RPMI8226 (cell line): ENCODE measurements at regions not wholly inside any gene's neighbourhood (a gene's known extent, or its start where the extent isn't known, plus 50 kb on each side); places are given as distances from the start of the nearest gene placed in this dataset.
A peak's percentile ranks its signal among the peaks of the same experiment; 100 is the strongest.
"Not testable (repeated sequence)": the region's sequence is repeated elsewhere in the genome, so short reads cannot be mapped to it uniquely, and the experiment has no call there.

Experiments used
- DNase-seq: peaks from one replicate; pipeline ENCODE4 v3.0.0-alpha.2; 2015

GRCh38 chr4:126604268-126604867, 1028.4 kb upstream of the INTU start:
- peak; percentile 8 for DNase-seq

DNA sequence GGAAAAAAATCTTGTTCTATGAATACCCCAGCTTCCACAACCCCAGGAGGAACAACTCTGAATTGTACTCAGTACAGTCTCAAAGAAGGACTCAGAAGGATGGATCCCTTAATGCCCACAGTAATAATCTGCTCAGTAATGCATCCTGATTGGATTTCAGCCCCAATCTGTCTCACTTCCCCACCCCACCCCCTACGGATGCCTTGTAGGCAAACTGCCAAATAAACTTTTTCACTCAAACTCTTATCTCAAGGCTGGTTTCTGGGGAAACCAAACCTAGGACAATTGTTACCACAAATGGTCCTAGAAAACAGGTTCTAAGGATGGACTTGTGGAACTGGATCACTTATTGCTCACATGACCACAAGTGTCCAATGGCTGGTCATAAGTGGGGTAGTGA, 1021.8 kb upstream of the INTU start:
- no peak for DNase-seq

GRCh38 chr4:126611900-126612299, 1020.9 kb upstream of the INTU start:
- no peak for DNase-seq

GRCh38 chr4:126614356-126614855, 1018.4 kb upstream of the INTU start:
- DNase-seq: no peak

GRCh38 chr4:126616795-126617194, 1016.0 kb upstream of the INTU start:
- no peak for DNase-seq

- DNase-seq: no peak
Measured at GRCh38 chr4:126627255-126627654, 1005.5 kb upstream of the INTU start.

GRCh38 chr4:126628933-126629332, 1003.8 kb upstream of the INTU start:
- no peak for DNase-seq

DNA sequence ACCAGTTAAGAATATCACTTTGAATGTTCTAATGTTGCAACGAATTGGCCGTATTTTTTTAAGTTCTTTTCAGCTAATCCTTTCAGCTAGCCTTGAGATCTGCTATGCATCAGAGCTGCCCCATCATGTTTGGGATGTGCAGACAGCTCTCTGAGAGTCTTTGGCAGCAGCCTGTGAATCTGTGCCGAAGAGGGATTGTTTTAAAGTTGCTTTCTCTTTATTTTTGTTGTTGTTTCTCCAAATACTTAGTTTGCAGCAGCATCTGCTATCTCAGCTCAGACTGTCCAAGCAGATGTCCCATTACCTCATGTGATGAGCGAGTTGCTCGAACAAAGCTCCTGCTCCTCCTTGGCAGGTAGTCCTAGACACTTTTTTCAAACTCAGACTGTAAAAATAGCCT, 1002.5 kb upstream of the INTU start:
- no peak for DNase-seq

- DNase-seq: no peak
Measured at GRCh38 chr4:126633306-126633705, 999.5 kb upstream of the INTU start.

- DNase-seq: no peak
Measured at GRCh38 chr4:126637706-126638105, 995.1 kb upstream of the INTU start.

DNA sequence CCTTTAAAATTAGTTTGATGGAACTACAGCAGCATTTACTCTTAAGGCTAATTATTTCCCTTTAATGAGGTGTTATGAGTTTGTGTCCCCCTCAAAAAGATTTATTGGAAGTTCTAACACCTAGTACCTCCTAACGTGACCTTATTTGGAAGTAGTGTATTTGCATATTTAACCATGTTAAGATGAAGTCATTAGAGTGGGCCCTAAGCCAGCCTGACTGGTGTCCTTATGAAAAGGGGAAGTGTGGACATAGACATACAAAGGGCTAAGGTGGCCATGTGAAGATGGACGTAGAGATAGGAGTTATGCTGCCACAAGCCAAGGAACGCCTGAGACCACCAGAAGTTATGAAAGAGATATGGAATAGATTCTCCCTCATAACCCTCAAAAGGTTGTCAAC, 985.4 kb upstream of the INTU start:
- DNase-seq: no peak

DNA sequence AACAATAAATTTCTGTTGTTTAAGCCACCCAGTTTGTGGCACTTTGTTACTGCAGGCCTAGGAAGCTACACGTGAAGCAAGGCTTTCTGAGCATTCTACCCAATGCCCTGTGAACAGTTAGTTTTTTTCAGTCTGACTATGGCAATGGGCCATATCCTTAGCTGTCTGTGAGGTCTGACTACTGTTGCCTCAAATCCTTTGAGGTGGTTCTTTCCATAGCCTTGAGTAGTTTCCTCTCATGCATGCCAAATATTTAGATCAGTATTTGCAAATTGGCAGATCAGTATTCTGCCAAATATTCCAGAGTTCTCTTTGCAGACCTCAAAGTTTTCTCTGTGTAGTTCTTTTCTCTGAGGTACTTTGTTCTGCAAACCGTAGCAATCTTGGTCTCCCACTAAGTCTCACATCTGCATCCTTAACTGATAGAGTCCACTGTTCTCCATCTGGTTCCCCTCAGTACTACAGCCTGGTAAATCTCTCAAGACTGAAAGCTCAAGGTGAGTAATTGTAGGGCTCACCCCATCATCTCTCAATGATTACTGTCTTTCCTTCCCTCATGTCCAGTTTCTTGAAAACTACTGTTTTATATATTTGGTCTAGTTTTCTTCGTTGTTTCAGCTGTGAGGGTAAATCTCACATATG, 984.9 kb upstream of the INTU start:
- no peak for DNase-seq

DNA sequence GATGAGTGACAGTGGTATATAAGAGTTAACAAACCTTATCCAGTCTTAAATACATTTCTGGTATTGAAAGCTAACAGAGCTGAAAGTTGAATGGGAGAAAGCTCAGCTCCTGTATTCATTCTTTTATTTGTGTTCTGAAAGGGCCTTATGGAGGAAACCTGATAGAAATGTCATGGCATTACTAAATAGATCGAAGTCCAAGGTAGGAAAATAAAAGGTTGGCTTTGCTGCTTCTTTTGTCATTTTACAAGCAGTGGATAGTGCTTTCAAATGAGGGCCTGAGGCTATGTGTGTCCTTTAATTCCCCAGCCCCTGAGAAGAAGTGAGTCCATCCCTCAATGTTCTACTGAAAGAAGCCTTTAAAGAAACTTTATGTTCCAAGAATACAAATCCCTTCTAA, 974.3 kb upstream of the INTU start:
- DNase-seq: no peak

- no peak for DNase-seq
Measured at GRCh38 chr4:126661194-126661593, 971.6 kb upstream of the INTU start.

DNA sequence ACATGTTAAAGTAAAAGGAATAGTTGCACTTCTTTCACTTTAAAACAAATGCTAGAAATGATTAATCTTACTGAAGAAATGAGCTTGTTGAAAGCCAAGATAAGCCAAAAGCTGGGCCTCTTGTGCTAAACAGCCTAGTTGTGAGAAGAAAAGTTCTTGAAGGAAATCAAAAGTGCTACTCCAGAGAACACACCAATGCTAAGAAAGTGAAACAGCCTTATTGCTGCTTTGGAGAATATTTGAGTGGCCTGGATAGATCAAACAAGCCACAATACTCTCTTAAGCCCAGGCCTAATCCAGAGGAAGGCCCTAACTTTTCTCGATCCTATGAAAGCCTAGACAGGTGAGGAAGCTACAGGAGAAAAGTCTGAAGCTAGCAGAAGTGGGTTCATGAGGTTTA, 967.9 kb upstream of the INTU start:
- no peak for DNase-seq

GRCh38 chr4:126670038-126670437, 962.7 kb upstream of the INTU start:
- DNase-seq: not testable (repeated sequence)

DNA sequence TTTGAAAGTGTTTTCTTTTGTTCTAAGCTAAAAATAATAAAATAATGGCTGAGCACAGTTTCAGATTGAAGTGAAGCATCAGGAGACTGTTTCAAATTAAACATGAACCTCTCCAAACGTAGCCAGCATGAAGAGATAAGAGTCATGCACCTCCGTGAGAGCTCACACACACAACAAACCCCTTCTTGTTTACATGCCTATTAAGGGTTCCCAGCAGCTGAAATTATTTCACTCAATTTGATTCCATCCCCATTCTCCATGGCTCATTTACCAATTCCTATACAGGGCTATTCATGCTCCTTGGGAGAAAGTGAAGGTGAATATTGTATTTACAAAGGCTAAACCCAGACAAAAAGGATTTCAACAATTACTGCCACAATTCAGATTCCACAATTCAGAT, 954.1 kb upstream of the INTU start:
- no peak for DNase-seq

- DNase-seq: no peak
Measured at GRCh38 chr4:126679303-126679702, 953.5 kb upstream of the INTU start.

- no peak for DNase-seq
Measured at GRCh38 chr4:126682250-126682649, 950.5 kb upstream of the INTU start.

- DNase-seq: no peak
Measured at GRCh38 chr4:126686491-126686890, 946.3 kb upstream of the INTU start.

DNA sequence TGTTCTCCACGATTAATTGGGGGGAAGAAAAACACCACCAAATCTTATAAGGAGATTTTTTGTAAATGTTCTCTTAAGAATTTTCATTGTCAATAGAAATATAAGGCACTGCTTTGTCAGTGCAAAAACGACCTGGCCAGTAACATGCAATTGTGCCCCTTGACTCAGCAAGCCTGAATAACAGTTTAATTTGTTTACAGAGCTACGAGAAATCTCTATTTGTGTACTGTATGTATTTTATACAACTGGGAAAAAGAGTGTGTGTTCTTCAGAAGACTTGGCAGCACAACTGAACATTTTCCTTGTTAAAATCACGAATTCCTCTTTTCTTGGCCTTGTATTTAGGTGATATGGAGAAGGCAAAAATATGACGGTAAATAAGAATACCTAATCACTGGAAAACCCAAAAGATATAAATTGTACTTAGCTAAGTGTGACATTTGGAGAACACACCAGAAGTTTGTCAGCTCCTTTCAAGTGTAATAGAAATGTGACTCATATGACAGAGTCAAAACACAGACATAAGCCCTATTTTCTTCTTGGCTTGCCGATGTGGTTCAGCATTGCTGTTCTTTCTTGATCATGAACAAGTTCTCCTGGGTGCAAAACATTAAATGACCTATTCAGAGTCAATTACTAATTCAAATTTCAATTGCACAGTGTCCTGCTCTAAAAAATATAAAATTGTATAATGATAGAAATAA, 945.0 kb upstream of the INTU start:
- DNase-seq: no peak

DNA sequence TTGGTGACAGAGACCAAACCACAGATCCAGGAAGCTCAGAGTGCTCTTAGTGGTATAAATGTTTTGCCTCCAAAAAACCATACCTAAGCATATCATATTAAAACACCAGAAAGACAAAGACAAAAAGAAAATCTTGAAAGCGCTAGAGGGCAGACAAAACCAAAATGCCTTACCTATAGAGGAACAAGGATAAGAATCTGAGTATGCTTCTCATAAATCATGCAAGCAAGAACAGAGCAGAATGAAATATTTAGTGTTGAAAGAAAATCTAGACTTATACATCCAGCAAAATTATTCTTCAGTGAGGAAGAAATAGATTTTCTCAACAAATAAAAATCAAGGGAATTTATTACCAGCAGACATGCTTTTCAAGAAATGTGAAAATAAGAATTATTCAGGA, 941.0 kb upstream of the INTU start:
- DNase-seq: no peak

DNA sequence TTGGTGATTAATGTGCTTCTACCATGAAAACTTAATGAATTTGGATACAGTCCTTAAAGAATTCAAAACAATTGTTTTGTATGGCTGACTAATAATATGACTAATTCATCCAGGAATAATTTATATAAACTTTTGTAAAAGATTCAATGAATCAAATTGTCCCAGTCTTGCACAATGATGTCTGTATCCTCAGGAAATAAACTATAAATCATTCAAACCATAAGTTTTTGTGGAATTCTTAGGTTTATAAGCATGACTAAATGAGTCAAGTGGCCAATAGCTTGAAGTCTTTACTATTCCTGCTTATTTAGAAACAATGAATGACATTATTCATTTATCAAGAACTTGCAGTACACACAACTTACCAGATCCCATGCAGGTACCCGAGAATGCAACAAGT, 935.0 kb upstream of the INTU start:
- no peak for DNase-seq

DNA sequence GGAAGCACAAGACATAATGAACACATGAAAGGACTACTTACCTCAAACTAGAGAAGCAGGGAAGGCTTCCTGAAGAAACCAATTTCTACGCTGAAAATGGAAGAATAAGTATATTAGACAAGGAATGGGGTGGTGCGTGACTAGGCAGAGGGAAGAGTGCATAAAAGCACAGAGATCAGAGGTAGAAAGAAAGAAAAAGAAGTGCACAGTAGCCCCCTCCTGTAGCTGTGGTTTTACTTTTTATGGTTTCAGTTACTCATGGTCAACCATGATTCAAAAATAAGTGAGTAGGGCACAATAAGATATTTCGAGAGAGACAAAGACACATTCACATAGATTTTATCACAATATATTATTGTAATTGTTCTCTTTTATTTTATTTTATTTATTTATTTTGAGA, 934.5 kb upstream of the INTU start:
- no peak for DNase-seq
